ENCODE measurements at regions not wholly inside any gene's neighbourhood (a gene's known extent, or its start where the extent isn't known, plus 50 kb on each side); places are given as distances from the start of the nearest gene placed in this dataset.

DNA sequence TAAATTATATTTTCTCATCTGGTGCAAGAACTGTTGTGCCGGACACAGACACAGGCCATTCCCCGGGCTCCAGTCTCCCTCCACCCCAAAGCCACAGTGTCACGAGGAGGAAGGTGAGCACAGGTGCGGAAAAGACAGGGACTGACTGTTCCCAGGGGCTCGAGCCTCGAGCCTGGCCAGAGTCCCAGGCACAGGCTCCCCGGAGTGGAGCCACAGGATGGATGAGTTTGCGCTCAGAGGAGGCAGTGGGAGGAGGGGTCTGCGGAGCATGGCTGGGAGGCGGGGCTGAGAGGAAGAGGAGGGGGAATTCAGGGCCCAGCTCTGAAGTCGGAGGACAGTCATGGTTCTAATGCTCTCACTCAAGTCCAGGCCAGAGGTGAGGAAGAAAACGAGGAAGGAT is 284.8 kb downstream of the SMOC2 start:
- no peak overlapping the region for H2BK15ac ChIP-seq (ENCODE audit: low read depth, low read length)
- no peak overlapping the region for H3K23ac ChIP-seq (ENCODE audit: low read depth, low read length)
- no peaks in the 10 kb centered on the region for H4K20me1 ChIP-seq (ENCODE audit: insufficient read depth, low read length)
- no peak overlapping the region for H2AK5ac ChIP-seq (ENCODE audit: low read depth, low read length)
- H3K56ac ChIP-seq (ENCODE audit: extremely low read depth, insufficient read depth, low read length): no peak overlapping the region
- no TSS peak for BruUV-seq (replicated peaks)
- ATAC-seq (ENCODE audit: low read depth): no peak
- no peak overlapping the region for H3K4me3 ChIP-seq (ENCODE audit: insufficient read depth, low read depth, low read length)
- H3K79me1 ChIP-seq (ENCODE audit: low read depth in 1 of 2, low read length in 2 of 2): no peaks in the 10 kb centered on the region
- no peak overlapping the region for H2BK20ac ChIP-seq (ENCODE audit: low read depth, low read length)
- no peak overlapping the region for H3K9ac ChIP-seq (ENCODE audit: low read depth, low read length)
- TF ChIP-seq NFE2L2 (IDR thresholded peaks at IDR 0.05; ENCODE audit: low read depth, low read length) (no peak), MAZ (IDR thresholded peaks at IDR 0.05; ENCODE audit: borderline replicate concordance, low read depth, low read length) (no peak), POLR2A (IDR thresholded peaks at IDR 0.05; ENCODE audit: low read depth, low read length) (no peak), MAFK (IDR thresholded peaks at IDR 0.05; ENCODE audit: low read depth, low read length) (no peak), MXI1 (IDR thresholded peaks at IDR 0.05; ENCODE audit: borderline replicate concordance, low read depth, low read length) (no peak), CHD1 (IDR thresholded peaks at IDR 0.05; ENCODE audit: low read depth, low read length) (no peak), SMC3 (IDR thresholded peaks at IDR 0.05; ENCODE audit: low read depth, low read length) (no peak), RAD21 (IDR thresholded peaks at IDR 0.05; ENCODE audit: low read length) (no peak), CEBPB (IDR thresholded peaks at IDR 0.05; ENCODE audit: low read depth, low read length) (no peak), RFX5 (IDR thresholded peaks at IDR 0.05; ENCODE audit: low read depth, low read length) (no peak), USF2 (IDR thresholded peaks at IDR 0.05; ENCODE audit: low read depth, low read length) (no peak), RCOR1 (IDR thresholded peaks at IDR 0.05; ENCODE audit: insufficient replicate concordance, low read length) (no peak)
- TF ChIP-seq, protein P1, sequence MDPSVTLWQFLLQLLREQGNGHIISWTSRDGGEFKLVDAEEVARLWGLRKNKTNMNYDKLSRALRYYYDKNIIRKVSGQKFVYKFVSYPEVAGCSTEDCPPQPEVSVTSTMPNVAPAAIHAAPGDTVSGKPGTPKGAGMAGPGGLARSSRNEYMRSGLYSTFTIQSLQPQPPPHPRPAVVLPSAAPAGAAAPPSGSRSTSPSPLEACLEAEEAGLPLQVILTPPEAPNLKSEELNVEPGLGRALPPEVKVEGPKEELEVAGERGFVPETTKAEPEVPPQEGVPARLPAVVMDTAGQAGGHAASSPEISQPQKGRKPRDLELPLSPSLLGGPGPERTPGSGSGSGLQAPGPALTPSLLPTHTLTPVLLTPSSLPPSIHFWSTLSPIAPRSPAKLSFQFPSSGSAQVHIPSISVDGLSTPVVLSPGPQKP (IDR thresholded peaks at IDR 0.05; ENCODE audit: borderline replicate concordance, low read depth, low read length): no peak
- TF ChIP-seq, protein P2, sequence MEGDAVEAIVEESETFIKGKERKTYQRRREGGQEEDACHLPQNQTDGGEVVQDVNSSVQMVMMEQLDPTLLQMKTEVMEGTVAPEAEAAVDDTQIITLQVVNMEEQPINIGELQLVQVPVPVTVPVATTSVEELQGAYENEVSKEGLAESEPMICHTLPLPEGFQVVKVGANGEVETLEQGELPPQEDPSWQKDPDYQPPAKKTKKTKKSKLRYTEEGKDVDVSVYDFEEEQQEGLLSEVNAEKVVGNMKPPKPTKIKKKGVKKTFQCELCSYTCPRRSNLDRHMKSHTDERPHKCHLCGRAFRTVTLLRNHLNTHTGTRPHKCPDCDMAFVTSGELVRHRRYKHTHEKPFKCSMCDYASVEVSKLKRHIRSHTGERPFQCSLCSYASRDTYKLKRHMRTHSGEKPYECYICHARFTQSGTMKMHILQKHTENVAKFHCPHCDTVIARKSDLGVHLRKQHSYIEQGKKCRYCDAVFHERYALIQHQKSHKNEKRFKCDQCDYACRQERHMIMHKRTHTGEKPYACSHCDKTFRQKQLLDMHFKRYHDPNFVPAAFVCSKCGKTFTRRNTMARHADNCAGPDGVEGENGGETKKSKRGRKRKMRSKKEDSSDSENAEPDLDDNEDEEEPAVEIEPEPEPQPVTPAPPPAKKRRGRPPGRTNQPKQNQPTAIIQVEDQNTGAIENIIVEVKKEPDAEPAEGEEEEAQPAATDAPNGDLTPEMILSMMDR (conservative IDR thresholded peaks at IDR 0.05; ENCODE audit: low read depth, low read length): no peak
- dilution Hi-C loops (cut with HindIII; ENCODE audit: low sequenced_read_pairs, unreplicated experiment) (no loop called here), in situ Hi-C loops (cut with MboI; ENCODE audit: low sequenced_read_pairs) (no loop called here), intact Hi-C loops (cut with micrococcal nuclease) (no loop called here)
- no peak overlapping the region for H2BK5ac ChIP-seq (ENCODE audit: low read depth, low read length, poor library complexity, severe bottlenecking)
- H2AK9ac ChIP-seq (replicated peaks; ENCODE audit: low read depth, low read length, poor library complexity): no peak overlapping the region
- no peaks in the 10 kb centered on the region for H3K9me1 ChIP-seq (ENCODE audit: insufficient read depth, low read length)
- no peaks in the 10 kb centered on the region for H3K4me1 ChIP-seq (ENCODE audit: control insufficient read depth, insufficient read depth, low read length)
- no peaks in the 10 kb centered on the region for H3K36me3 ChIP-seq (ENCODE audit: control insufficient read depth, insufficient read depth, low read length)
- H3K27me3 ChIP-seq (ENCODE audit: control insufficient read depth, insufficient read depth, low read length): no peaks in the 10 kb centered on the region
- no peak overlapping the region for H4K5ac ChIP-seq (ENCODE audit: low read depth, low read length)
- no peak overlapping the region for H4K91ac ChIP-seq (ENCODE audit: insufficient read depth, low read depth, low read length)
- CTCF ChIA-PET: no interaction called here
- H3K9me3 ChIP-seq (ENCODE audit: control insufficient read depth, insufficient read depth, low read length): peaks cover 48% of the 10 kb centered on the region
- H3K14ac ChIP-seq (replicated peaks; ENCODE audit: low read depth, low read length): no peak overlapping the region
- WGBS, 2 experiments (ENCODE audit: extremely low coverage in 2 of 2, insufficient read length in 1 of 2): 17% methylated on average over 5 of the region's 12 CpGs; no CpG with 5 or more reads in 1 of the 2 experiments
- H3K18ac ChIP-seq (ENCODE audit: low read depth, low read length): no peak overlapping the region
- POLR2A ChIA-PET (ENCODE audit: unreplicated experiment): no interaction called here
- no peak overlapping the region for H3K27ac ChIP-seq (ENCODE audit: insufficient read depth, low read length)
- no peak overlapping the region for H4K8ac ChIP-seq (ENCODE audit: low read depth in 2 of 2, low read length in 2 of 2)
- H2AFZ ChIP-seq (replicated peaks; ENCODE audit: low read length, poor library complexity): no peak overlapping the region
- H3K4ac ChIP-seq (ENCODE audit: low read depth, low read length): no peak overlapping the region
- no peak overlapping the region for H2BK120ac ChIP-seq (ENCODE audit: low read depth, low read length)
- no peak overlapping the region for H3K4me2 ChIP-seq (ENCODE audit: low read depth, low read length)
- no peak for DNase-seq
